Erythroblast (primary cell): ENCODE measurements at regions not wholly inside any gene's neighbourhood (a gene's known extent, or its start where the extent isn't known, plus 50 kb on each side); places are given as distances from the start of the nearest gene placed in this dataset.

ENCODE experiments used
- GATA1 ChIP-seq: IDR thresholded peaks from 2 replicates; pipeline ENCODE4 v1.6.1; 2011; ENCODE audit warnings: low read depth, mild to moderate bottlenecking, control low read depth, low read length, moderate library complexity
- POLR2A ChIP-seq: IDR thresholded peaks from 2 replicates; pipeline ENCODE4 v1.6.1; 2011; ENCODE audit warnings: mild to moderate bottlenecking, low read length

- TF ChIP-seq POLR2A, result no peak
- TF ChIP-seq GATA1, result no peak
Observed at GRCh38 chr12:25327321-25327720, 76.6 kb upstream of the KRAS start.
